ENCODE measurements at regions not wholly inside any gene's neighbourhood (a gene's known extent, or its start where the extent isn't known, plus 50 kb on each side); places are given as distances from the start of the nearest gene placed in this dataset.

- no peak for TF ChIP-seq CTCF (IDR thresholded peaks at IDR 0.05; ENCODE audit: low read depth, low read length, missing control alignments)
- in situ Hi-C loops (cut with HindIII; ENCODE audit: low pct_ligation_motif_present, low sequenced_read_pairs), result no loop called here
- Histone ChIP-seq H3K27me3 (replicated peaks) (no peaks in the 10 kb centered on the region), H3K4me3 (ENCODE audit: low read depth, low read length) (no peak overlapping the region), H3K27ac (no peak overlapping the region), H3K36me3 (replicated peaks) (no peaks in the 10 kb centered on the region)
- no peak for DNase-seq
Measured at GRCh38 chrX:99091459-99091858, 1318.6 kb downstream of the PCDH19 start.

GRCh38 chrX:99078301-99078700 lies 1331.8 kb downstream of the PCDH19 start:
- Histone ChIP-seq H3K27ac (no peak overlapping the region), H3K36me3 (replicated peaks) (no peaks in the 10 kb centered on the region), H3K4me3 (ENCODE audit: low read depth, low read length) (no peak overlapping the region), H3K27me3 (replicated peaks) (no peaks in the 10 kb centered on the region)
- no peak for TF ChIP-seq CTCF (IDR thresholded peaks at IDR 0.05; ENCODE audit: low read depth, low read length, missing control alignments)
- no peak for DNase-seq
- in situ Hi-C loops (cut with HindIII; ENCODE audit: low pct_ligation_motif_present, low sequenced_read_pairs), result no loop called here

- H3K36me3 ChIP-seq (replicated peaks), result no peaks in the 10 kb centered on the region
- no peak overlapping the region for H3K4me3 ChIP-seq (ENCODE audit: low read depth, low read length)
- H3K27ac ChIP-seq, result no peak overlapping the region
- H3K27me3 ChIP-seq (replicated peaks), result no peaks in the 10 kb centered on the region
- no peak for TF ChIP-seq CTCF (IDR thresholded peaks at IDR 0.05; ENCODE audit: low read depth, low read length, missing control alignments)
- in situ Hi-C loops (cut with HindIII; ENCODE audit: low pct_ligation_motif_present, low sequenced_read_pairs), result no loop called here
- DNase-seq, result no peak
Measured at GRCh38 chrX:99077099-99077498, 1333.0 kb downstream of the PCDH19 start.

- Histone ChIP-seq H3K4me3 (ENCODE audit: low read depth, low read length) (no peak overlapping the region), H3K27me3 (replicated peaks) (no peaks in the 10 kb centered on the region), H3K36me3 (replicated peaks) (no peaks in the 10 kb centered on the region), H3K27ac (no peak overlapping the region)
- in situ Hi-C loops (cut with HindIII; ENCODE audit: low pct_ligation_motif_present, low sequenced_read_pairs), result no loop called here
- no peak for DNase-seq
- no peak for TF ChIP-seq CTCF (IDR thresholded peaks at IDR 0.05; ENCODE audit: low read depth, low read length, missing control alignments)
Measured at GRCh38 chrX:99073551-99073950, 1336.5 kb downstream of the PCDH19 start.

GRCh38 chrX:99051639-99052038 lies 1358.4 kb downstream of the PCDH19 start:
- TF ChIP-seq CTCF (IDR thresholded peaks at IDR 0.05; ENCODE audit: low read depth, low read length, missing control alignments), result no peak
- in situ Hi-C loops (cut with HindIII; ENCODE audit: low pct_ligation_motif_present, low sequenced_read_pairs), result no loop called here

GRCh38 chrX:99033226-99033901 lies 1376.7 kb downstream of the PCDH19 start:
- no peak overlapping the region for H3K4me3 ChIP-seq (ENCODE audit: low read depth, low read length)
- no peak for DNase-seq
- H3K27me3 ChIP-seq (replicated peaks), result no peaks in the 10 kb centered on the region
- in situ Hi-C loops (cut with HindIII; ENCODE audit: low pct_ligation_motif_present, low sequenced_read_pairs), result no loop called here
- no peak for TF ChIP-seq CTCF (IDR thresholded peaks at IDR 0.05; ENCODE audit: low read depth, low read length, missing control alignments)
- no peak overlapping the region for H3K27ac ChIP-seq
- no peaks in the 10 kb centered on the region for H3K36me3 ChIP-seq (replicated peaks)

More at GRCh38 chrX:99051639-99052038, 1358.4 kb downstream of the PCDH19 start:
- Histone ChIP-seq H3K4me3 (ENCODE audit: low read depth, low read length) (no peak overlapping the region), H3K27me3 (replicated peaks) (no peaks in the 10 kb centered on the region), H3K27ac (no peak overlapping the region), H3K36me3 (replicated peaks) (no peaks in the 10 kb centered on the region)
- DNase-seq, result no peak

Data from brain microvascular endothelial cell (primary cell).